ENCODE measurements at regions not wholly inside any gene's neighbourhood (a gene's known extent, or its start where the extent isn't known, plus 50 kb on each side); places are given as distances from the start of the nearest gene placed in this dataset.

DNA sequence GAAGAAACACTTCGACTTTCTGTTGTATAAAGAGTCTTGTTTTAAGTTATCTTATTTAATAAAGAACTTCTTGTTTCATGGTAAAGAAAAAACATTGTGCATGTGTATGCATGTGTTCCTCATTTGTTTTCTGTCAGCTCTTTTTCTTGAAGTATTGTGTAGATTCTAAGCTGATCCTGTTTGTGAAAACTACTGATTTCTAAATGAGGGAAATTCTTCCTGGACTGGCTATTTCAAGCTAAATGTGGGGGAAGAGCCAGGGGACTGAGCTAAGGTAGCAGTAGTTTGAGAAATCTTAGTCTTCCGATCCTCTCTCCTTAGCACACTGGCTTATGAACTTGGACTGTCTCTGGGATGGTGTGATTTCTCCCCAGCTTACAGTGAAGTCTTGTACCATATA, 56.4 kb upstream of the RBMS1 start:
- no peak for TF ChIP-seq CTCF (conservative IDR thresholded peaks at IDR 0.05; ENCODE audit: low read depth, low read length)
- DNase-seq (ENCODE audit: low read depth): no peak

DNA sequence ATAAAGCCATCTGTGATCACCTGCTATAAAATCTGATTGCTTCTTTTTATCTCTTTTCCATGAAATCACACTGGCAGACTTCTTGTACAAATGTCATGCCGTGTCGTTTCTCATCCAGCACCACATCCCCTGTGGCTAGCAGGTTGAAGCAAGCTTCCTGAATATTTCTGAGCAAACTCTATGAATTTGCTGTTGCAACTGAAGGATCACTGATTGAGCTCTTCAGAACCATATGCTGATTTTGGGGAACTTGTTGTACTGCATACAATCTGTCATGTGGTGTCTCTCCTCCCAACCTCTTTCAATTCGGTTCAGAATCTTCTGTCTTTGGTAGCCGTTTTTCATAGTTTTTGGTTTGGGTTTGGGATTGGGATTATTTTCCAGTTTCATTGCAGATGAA, 57.7 kb upstream of the RBMS1 start:
- DNase-seq (ENCODE audit: low read depth): no peak
- TF ChIP-seq CTCF (conservative IDR thresholded peaks at IDR 0.05; ENCODE audit: low read depth, low read length): no peak
- no peak overlapping the region for H3K4me3 ChIP-seq (ENCODE audit: low read depth, low read length)

More for the DNA sequence above, 56.4 kb upstream of the RBMS1 start:
- H3K4me3 ChIP-seq (ENCODE audit: low read depth, low read length): no peak overlapping the region

GRCh38 chr2:160555420-160556071, 61.9 kb upstream of the RBMS1 start:
- no peak overlapping the region for H3K4me3 ChIP-seq (ENCODE audit: low read depth, low read length)
- DNase-seq (ENCODE audit: low read depth): no peak
- no peak for TF ChIP-seq CTCF (conservative IDR thresholded peaks at IDR 0.05; ENCODE audit: low read depth, low read length)

- DNase-seq (ENCODE audit: low read depth): no peak
- no peak overlapping the region for H3K4me3 ChIP-seq (ENCODE audit: low read depth, low read length)
- no peak for TF ChIP-seq CTCF (conservative IDR thresholded peaks at IDR 0.05; ENCODE audit: low read depth, low read length)
Observed at GRCh38 chr2:160557903-160558302, 64.3 kb upstream of the RBMS1 start.

GRCh38 chr2:160558531-160558930, 64.9 kb upstream of the RBMS1 start:
- no peak for DNase-seq (ENCODE audit: low read depth)
- no peak for TF ChIP-seq CTCF (conservative IDR thresholded peaks at IDR 0.05; ENCODE audit: low read depth, low read length)
- H3K4me3 ChIP-seq (ENCODE audit: low read depth, low read length): no peak overlapping the region

- peak; percentile 86 for DNase-seq (ENCODE audit: low read depth)
- no peak for TF ChIP-seq CTCF (conservative IDR thresholded peaks at IDR 0.05; ENCODE audit: low read depth, low read length)
- H3K4me3 ChIP-seq (ENCODE audit: low read depth, low read length): no peak overlapping the region
Observed at GRCh38 chr2:160561551-160562295, 68.1 kb upstream of the RBMS1 start.

GRCh38 chr2:160562730-160563129, 69.1 kb upstream of the RBMS1 start:
- no peak for DNase-seq (ENCODE audit: low read depth)
- no peak for TF ChIP-seq CTCF (conservative IDR thresholded peaks at IDR 0.05; ENCODE audit: low read depth, low read length)
- no peak overlapping the region for H3K4me3 ChIP-seq (ENCODE audit: low read depth, low read length)

All from choroid plexus epithelial cell (primary cell).